GM12892 (cell line): ENCODE measurements at regions not wholly inside any gene's neighbourhood (a gene's known extent, or its start where the extent isn't known, plus 50 kb on each side); places are given as distances from the start of the nearest gene placed in this dataset.

Source experiments
- DNase-seq: peaks from one replicate; pipeline ENCODE4 v3.0.0; 2011; ENCODE audit not compliant: insufficient read length
- FAIRE-seq: peaks from 2 replicates; lab custom pipeline; 2011; peaks lifted over from hg19 to GRCh38; lab: Jason Lieb, UNC
- POLR2A ChIP-seq: IDR thresholded peaks from 2 replicates; pipeline ENCODE4 v1.6.1; 2011; ENCODE audit warnings: low read depth, low read length, control low read depth
- POLR2AphosphoS5 ChIP-seq: IDR thresholded peaks from 2 replicates; pipeline ENCODE4 v1.6.1; 2011; ENCODE audit warnings: low read depth, low read length, control low read depth
- TAF1 ChIP-seq: IDR thresholded peaks from 2 replicates; pipeline ENCODE4 v1.6.1; 2011; ENCODE audit warnings: low read depth, mild to moderate bottlenecking, control low read depth, low read length, borderline replicate concordance

GRCh38 chr1:168631671-168632400 lies 55.4 kb downstream of the XCL1 start:
- DNase-seq = no peak
- TF ChIP-seq POLR2AphosphoS5 (no peak), TAF1 (no peak), POLR2A (no peak)
- no peak for FAIRE-seq

- no peak for FAIRE-seq
These were observed 58.6 kb downstream of the XCL1 start for GRCh38 chr1:168634951-168635532.

GRCh38 chr1:168636200-168636599 lies 59.8 kb downstream of the XCL1 start:
- no peak for TF ChIP-seq POLR2AphosphoS5
- TF ChIP-seq POLR2A = no peak
- no peak for TF ChIP-seq TAF1
- FAIRE-seq = no peak
- DNase-seq = no peak

More at GRCh38 chr1:168634951-168635532, 58.6 kb downstream of the XCL1 start:
- no peak for DNase-seq
- TF ChIP-seq POLR2AphosphoS5 (no peak), POLR2A (no peak), TAF1 (no peak)

- TF ChIP-seq TAF1 (no peak), POLR2A (no peak), POLR2AphosphoS5 (no peak)
- FAIRE-seq (no peak), DNase-seq (no peak)
These were observed 60.3 kb downstream of the XCL1 start for GRCh38 chr1:168636642-168637111.

GRCh38 chr1:168637350-168637991 lies 61.1 kb downstream of the XCL1 start:
- DNase-seq (no peak), FAIRE-seq (peak; percentile 85)
- TF ChIP-seq POLR2A (no peak), TAF1 (no peak), POLR2AphosphoS5 (no peak)

GRCh38 chr1:168638884-168639283 lies 62.5 kb downstream of the XCL1 start:
- FAIRE-seq (no peak), DNase-seq (no peak)

GRCh38 chr1:168640182-168640581 lies 63.8 kb downstream of the XCL1 start:
- no peak for TF ChIP-seq POLR2A
- no peak for TF ChIP-seq TAF1
- no peak for TF ChIP-seq POLR2AphosphoS5
- DNase-seq (no peak), FAIRE-seq (no peak)

More at GRCh38 chr1:168638884-168639283, 62.5 kb downstream of the XCL1 start:
- TF ChIP-seq POLR2A (no peak), POLR2AphosphoS5 (no peak), TAF1 (no peak)

GRCh38 chr1:168640836-168641235 lies 64.4 kb downstream of the XCL1 start:
- FAIRE-seq (no peak), DNase-seq (no peak)
- TF ChIP-seq POLR2A = no peak
- TF ChIP-seq TAF1 = no peak
- TF ChIP-seq POLR2AphosphoS5 = no peak

- no peak for TF ChIP-seq POLR2A
- no peak for TF ChIP-seq POLR2AphosphoS5
- no peak for TF ChIP-seq TAF1
- DNase-seq (no peak), FAIRE-seq (no peak)
These were observed 66.7 kb downstream of the XCL1 start for GRCh38 chr1:168643152-168643551.
